ENCODE measurements at regions not wholly inside any gene's neighbourhood (a gene's known extent, or its start where the extent isn't known, plus 50 kb on each side); places are given as distances from the start of the nearest gene placed in this dataset.
"Not testable (repeated sequence)": the region's sequence is repeated elsewhere in the genome, so short reads cannot be mapped to it uniquely, and the experiment has no call there.

DNA sequence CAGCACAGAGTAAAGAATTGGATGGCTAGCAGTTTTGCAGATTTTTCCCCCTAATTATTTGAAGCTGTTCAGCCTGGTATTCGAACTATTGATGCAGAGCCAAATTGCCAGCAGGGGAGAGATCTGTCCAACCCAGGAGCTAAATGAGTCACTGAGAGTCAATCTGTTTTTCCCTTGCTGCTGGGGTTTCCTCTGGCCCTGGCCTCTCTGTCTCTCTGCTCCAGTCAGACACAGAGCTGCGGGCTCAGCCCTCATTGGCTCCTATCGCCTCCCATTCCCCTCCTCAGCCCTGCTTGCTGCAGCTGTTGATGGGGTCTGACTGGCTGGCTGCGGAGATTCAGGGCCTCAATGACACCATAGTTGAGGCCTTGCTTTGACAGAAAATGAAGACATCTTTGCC is 284.9 kb upstream of the NOTCH2NLA start:
- TF ChIP-seq, protein P1, sequence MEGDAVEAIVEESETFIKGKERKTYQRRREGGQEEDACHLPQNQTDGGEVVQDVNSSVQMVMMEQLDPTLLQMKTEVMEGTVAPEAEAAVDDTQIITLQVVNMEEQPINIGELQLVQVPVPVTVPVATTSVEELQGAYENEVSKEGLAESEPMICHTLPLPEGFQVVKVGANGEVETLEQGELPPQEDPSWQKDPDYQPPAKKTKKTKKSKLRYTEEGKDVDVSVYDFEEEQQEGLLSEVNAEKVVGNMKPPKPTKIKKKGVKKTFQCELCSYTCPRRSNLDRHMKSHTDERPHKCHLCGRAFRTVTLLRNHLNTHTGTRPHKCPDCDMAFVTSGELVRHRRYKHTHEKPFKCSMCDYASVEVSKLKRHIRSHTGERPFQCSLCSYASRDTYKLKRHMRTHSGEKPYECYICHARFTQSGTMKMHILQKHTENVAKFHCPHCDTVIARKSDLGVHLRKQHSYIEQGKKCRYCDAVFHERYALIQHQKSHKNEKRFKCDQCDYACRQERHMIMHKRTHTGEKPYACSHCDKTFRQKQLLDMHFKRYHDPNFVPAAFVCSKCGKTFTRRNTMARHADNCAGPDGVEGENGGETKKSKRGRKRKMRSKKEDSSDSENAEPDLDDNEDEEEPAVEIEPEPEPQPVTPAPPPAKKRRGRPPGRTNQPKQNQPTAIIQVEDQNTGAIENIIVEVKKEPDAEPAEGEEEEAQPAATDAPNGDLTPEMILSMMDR (IDR thresholded peaks at IDR 0.05) = not testable (repeated sequence)
- not testable (repeated sequence) for TF ChIP-seq POLR2A, POLR2AphosphoS5, EP300 (IDR thresholded peaks at IDR 0.05)

Data from upper lobe of left lung (tissue), 4 donors.